Fibroblast of mammary gland (primary cell): ENCODE measurements at regions not wholly inside any gene's neighbourhood (a gene's known extent, or its start where the extent isn't known, plus 50 kb on each side); places are given as distances from the start of the nearest gene placed in this dataset.

Experiments used
- DNase-seq: peaks from one replicate; pipeline ENCODE4 v3.0.0-alpha.2; 2010; ENCODE audit warnings: low read depth
- H3K4me3 ChIP-seq: 2 replicates; pipeline ENCODE4 v1.5.1; 2011; ENCODE audit warnings: low read depth, mild to moderate bottlenecking, low read length, moderate library complexity; ENCODE audit not compliant: control insufficient read depth
- CTCF ChIP-seq: conservative IDR thresholded peaks from 2 replicates; pipeline ENCODE4 v1.5.1; 2011; ENCODE audit warnings: low read depth, low read length, inconsistent platforms; ENCODE audit not compliant: control insufficient read depth, insufficient read depth

GRCh38 chr20:48458003-48458377 is 369.8 kb downstream of the PREX1 start:
- no peak for DNase-seq
- no peak for TF ChIP-seq CTCF
- H3K4me3 ChIP-seq: no peak overlapping the region

- DNase-seq: no peak
- TF ChIP-seq CTCF: no peak
These were observed 370.4 kb downstream of the PREX1 start for GRCh38 chr20:48457193-48458002.

GRCh38 chr20:48456366-48457192 is 371.2 kb downstream of the PREX1 start:
- H3K4me3 ChIP-seq: no peak overlapping the region
- no peak for TF ChIP-seq CTCF
- DNase-seq: no peak

More at GRCh38 chr20:48457193-48458002, 370.4 kb downstream of the PREX1 start:
- no peak overlapping the region for H3K4me3 ChIP-seq

GRCh38 chr20:48455651-48456365 is 372.0 kb downstream of the PREX1 start:
- H3K4me3 ChIP-seq: no peak overlapping the region
- DNase-seq: no peak
- TF ChIP-seq CTCF: no peak

GRCh38 chr20:48454671-48455490 is 372.9 kb downstream of the PREX1 start:
- H3K4me3 ChIP-seq: no peak overlapping the region
- DNase-seq: no peak
- no peak for TF ChIP-seq CTCF

- DNase-seq: no peak
- TF ChIP-seq CTCF: no peak
- no peak overlapping the region for H3K4me3 ChIP-seq
These were observed 374.2 kb downstream of the PREX1 start for GRCh38 chr20:48453477-48454093.
